ENCODE measurements at regions not wholly inside any gene's neighbourhood (a gene's known extent, or its start where the extent isn't known, plus 50 kb on each side); places are given as distances from the start of the nearest gene placed in this dataset.

DNA sequence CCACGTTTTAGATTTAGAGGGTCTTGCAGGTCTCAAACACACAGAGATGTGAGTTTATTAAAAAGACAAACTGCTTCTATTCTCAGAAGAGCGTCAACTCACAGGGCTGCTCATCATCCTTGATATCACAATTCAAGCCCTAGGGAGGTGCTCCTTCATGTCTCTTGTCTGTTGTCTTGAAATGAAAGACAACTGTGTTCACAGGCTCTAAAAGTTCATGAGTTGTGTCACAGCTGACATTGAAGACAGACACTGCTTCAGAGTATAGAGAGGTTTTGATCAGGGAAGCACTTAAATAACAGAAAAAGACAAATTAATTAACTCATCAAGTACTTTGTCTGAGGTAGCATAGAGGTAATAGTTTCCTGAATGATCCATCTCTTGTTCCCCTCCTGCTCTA lies 1917.6 kb upstream of the WWC1 start:
- DNase-seq: no peak

DNA sequence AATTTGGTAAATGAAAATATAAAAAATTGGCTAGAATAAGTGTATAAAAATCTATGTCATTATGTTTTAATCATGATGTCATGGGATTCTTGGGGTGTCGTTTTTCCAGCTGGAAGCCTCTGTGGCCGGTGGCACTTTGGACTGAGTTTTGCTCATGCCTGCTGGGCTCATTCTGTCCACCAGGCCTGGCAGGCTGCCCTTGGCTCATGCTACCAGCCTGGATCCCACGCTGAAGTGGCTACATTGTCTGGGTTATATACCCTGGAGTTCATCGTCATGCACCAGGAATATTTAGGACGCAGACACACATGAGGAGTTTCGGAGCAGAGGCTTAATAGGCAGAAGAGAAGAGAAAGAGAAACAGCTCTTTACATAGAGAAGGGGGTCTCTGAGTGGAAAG lies 1913.7 kb upstream of the WWC1 start:
- DNase-seq: no peak

GRCh38 chr5:166379517-166379916 lies 1911.9 kb upstream of the WWC1 start:
- no peak for DNase-seq

- DNase-seq: no peak
Measured at GRCh38 chr5:166382031-166382430, 1909.4 kb upstream of the WWC1 start.

DNA sequence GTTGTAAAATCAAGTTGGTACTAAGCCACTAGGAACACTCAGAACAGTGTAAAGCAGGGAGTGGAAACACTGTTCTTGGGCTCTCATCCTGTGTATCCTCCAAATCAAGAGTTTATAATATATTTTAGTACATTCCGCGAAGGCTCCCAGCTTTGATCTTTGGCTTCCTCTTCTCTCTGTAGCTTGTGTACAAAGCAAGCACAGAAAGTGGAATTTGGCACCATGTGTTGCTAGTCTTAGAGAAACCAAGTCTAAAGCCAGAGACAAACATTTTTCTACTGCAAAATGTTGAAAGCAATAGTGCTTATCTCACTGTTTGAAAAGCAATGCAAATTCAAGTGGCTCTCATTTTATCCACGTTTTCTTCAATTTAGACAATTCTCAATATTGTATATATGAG lies 1893.3 kb upstream of the WWC1 start:
- no peak for DNase-seq

- DNase-seq: no peak
Measured at GRCh38 chr5:166399781-166400180, 1891.7 kb upstream of the WWC1 start.

DNA sequence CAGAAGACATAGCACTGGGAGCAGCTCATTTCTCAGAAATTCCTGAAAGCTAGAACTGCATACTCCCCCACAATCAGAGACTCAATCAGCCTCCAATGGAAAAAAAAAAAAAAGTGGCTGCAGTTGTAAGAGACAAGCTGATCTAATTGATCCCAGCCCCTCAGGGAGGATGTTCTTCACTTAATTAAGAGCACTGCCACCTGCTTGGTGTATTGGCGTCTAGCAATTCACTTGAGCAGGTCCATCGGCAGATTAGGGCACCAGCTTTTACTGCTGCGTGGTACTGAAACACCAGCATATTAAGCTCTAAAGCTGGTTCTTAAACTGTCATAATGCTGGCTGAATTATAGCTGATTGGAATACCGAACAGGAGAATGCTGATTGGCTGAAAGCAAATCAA lies 1890.1 kb upstream of the WWC1 start:
- DNase-seq: no peak

DNA sequence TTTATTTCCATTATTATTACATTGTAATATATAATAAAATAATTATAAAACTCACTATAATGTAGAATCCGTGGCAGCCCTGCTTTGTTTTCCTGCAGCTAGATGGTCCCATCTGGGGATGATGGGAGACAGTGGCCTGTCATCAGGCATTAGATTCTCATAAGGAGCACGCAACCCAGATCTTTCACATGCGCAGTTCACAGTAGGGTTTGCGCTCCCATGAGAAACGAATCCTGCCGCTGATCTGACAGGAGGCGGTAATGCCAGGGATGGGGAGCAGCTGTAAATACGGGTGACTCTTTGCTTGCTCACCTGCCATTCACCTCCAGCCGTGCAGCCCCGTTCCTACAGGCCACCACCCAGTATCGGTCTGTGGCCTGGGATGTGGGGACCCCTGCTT lies 1879.3 kb upstream of the WWC1 start:
- DNase-seq: no peak

- no peak for DNase-seq
Measured at GRCh38 chr5:166427211-166427610, 1864.2 kb upstream of the WWC1 start.

DNA sequence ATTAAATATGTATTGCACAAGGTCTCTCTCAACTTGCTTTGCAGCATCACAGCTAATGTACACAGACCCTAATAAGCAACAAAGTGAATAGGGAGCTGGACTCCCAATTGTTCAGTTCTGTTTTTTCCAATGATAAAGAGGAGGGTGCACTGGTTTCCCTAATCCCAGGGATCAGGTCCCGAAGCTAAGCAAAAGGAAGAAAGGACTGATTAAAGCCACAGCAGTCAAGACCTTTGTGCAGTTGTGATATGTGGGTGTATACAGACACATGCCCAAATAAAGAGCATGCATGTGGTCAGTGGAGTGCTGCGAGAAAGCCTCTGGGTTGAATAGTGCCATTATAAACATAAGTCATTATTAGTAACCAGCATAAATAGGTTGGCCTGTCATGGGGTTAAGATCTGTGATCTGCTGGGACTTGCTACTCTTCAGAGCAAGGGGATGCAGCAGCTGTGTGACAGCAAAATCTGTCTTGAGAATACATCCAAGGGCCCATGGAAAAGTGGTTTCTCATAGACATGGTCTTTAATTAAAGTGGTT lies 1863.1 kb upstream of the WWC1 start:
- DNase-seq: no peak

DNA sequence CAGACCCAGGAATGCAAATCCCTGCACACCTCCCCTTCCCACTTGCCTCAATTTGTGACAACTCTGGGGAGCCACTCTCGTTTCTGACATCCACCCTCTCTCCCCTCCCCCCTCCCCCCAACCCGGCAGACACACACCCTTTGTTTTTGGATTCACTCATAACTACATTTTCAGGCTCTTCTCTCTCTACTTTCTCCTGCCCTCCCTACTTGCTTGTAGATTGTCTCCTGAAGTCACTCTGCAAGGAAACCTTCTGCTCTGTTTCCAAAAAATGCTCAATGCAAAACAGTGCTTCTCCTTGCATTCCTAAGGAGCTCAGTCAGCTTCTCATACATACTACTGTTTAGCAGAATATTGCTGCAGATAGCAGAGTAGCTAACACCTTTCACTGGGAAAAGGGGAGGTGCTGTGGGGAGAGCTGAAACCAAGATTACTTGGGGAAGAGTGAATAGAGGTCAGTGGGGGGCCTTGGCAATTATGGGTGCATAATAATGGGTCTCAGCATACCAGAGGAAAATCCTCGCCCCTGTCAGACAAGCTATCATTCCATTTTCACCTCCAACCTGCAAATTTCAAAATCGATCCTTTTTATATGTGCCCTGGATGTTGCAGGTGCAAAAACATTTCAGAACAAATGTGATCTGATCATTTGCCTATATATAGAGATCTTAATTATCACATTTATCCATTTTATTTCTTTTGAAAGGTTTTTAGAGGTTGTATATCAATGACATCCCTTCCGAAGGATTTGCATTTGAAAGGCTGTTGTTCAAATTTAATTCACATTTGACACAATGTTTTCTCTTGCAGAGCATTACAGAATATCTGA lies 1860.7 kb upstream of the WWC1 start:
- DNase-seq: no peak

DNA sequence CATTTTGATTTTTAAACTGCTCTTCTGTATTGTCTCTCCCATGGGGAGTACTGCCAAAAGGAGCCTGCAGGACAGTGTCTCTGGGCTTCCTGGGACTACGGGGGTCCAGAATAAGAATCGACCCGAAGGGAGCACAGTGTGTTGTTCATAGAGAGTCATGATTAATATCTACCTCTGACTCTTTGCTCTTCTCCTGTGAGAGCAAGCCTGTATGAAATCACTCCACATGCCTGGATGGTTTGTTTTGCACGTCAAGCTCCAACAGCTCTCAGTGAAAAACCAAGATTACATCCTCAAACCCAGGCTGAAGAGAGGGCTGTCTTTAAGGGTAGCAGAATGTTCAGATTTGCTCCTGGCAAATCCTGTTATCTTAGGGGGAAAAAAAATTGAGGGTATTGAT lies 1860.0 kb upstream of the WWC1 start:
- no peak for DNase-seq

GRCh38 chr5:166433679-166434078 lies 1857.8 kb upstream of the WWC1 start:
- DNase-seq: no peak

DNA sequence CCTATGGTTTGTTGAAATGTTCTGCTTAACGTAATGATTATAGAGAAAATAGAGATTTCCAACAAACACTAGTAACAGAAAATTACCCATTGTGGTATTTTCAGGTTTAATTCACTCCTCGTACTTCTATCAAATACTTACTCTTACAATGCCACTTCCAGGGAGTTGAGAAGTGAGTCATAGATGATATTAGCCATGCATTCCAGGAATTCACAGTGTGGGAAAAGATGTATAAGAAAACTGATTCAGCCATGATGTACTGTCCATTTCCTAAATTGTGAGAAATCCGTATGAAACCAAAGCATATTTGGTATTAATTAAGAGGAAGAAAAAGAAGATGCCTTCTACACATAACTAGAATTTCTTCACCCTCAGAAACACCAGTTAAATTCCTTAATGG lies 1854.6 kb upstream of the WWC1 start:
- DNase-seq: no peak

- DNase-seq: no peak
Measured at GRCh38 chr5:166486348-166486747, 1805.1 kb upstream of the WWC1 start.

- no peak for DNase-seq
Measured at GRCh38 chr5:166488560-166488959, 1802.9 kb upstream of the WWC1 start.

GRCh38 chr5:166493040-166493439 lies 1798.4 kb upstream of the WWC1 start:
- no peak for DNase-seq

DNA sequence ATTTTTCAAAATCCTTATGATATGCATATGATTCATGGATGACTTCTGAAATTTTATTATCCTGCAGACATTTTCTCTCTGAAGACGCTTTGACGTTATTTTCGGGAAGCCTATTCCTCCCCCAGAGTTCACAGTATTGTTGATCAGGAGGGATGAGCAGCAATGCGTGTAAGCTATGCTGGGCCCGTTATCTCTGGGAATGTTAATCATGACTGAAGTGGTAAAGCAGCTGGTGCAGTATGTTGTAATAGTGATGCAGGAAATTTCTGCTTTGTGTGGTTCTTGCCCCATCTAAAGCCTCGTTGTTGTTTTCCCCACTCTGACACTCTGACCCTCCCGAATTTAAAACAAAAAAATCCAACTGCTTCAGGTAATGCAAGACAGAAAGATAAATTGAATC lies 1797.8 kb upstream of the WWC1 start:
- DNase-seq: no peak

DNA sequence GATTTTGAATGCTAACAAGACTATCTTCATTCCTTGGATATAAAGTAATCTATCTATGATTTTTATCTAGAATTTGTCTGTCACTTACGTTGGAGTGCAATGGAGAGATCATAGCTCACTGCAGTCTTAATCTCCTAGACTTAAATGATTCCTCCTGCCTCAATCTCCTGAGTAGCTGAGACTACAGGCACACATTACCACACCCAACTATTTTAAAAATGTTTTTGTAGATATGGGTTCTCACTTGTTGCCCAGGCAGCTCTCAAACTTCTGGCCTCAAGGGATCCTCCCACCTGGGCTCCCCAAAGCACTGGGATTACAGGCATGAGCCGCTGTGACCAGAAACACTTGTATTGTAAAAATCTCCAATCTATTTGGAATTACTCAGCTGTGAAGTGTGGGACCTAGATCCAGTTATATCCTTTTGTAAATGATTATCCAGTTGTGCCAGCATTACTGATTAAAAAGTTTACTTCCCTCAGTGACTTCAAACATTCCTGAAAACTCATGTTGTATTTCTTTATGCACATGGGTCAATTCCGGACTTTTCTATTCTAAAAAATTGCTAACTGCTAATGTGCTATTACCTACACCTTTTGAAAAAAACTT lies 1793.8 kb upstream of the WWC1 start:
- no peak for DNase-seq

DNA sequence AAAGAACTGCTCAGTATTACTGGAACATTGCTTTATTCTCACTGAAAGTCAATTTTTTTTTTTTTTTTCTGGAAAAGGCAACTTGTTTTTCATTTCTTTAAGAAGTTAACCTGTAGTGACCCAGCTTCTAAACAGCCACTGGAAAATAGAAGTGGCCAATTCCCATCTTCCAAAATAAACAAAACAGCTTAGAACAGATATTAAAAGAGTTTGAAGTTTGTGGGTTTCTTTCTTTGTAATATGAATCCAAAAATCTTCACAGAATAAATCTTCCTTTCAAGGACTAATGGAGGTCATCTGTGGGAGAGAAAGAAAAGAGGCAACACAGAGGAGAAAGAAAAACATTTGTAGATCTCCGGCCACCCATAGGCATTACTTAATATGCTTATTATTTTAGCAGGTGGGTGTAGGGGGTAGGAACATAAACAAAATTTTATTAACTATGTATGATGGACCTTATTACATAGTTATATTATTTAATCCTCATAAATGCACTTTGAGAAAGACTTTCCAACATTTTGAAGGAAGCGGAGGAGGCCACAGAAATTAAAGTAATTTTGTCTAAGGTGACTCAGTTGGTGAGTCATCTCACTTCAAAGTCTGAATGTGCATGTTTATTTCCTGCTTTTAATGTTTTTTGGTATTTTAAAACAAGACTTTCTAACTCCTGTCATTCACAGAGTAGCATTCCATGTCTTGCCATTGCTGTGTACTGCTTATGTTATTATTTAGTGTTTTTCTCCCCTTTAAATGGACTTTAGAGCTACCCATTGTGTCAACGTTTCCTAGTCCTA lies 1791.8 kb upstream of the WWC1 start:
- DNase-seq: no peak

- no peak for DNase-seq
Measured at GRCh38 chr5:166503506-166503905, 1787.9 kb upstream of the WWC1 start.

DNA sequence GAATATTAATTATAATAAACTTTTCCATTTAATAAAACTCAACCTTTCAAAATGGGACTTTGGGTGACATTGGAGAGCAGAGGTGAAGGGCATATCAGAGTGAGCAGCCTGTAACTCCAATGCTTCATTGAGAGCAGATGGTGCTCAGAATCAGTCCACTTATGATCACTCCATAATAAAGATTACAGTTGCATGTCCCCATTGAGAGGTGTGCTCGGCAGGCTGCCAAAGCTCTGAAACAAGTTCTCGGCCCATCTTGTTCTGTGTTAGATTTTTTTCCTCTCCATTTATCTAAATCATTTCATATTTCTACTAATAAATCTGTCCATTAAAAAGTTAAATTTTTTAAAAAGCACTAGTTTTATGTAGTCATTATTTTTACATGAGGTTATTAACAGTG lies 1786.4 kb upstream of the WWC1 start:
- DNase-seq: no peak

DNA sequence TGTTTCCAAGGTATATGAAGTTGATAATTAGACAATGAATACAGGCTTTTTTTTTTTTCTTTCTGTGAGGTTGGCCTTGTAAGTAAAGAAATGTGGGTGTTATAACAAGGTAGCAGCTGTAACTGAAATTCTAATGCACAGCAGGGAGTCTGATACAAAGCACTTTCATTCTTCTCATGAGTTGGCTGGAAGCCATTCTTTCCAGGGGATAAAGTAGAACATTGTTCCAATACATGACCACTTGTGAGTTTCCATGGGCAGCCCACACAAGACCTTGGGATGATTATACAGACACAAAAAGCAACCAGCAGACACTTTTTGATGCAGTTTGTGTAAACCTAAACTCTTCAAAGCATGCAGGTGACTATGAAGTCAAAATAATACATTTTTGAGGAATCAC lies 1785.9 kb upstream of the WWC1 start:
- no peak for DNase-seq

All from 8988T (cell line).